Fibroblast of lung (primary cell): ENCODE measurements at regions not wholly inside any gene's neighbourhood (a gene's known extent, or its start where the extent isn't known, plus 50 kb on each side); places are given as distances from the start of the nearest gene placed in this dataset.
"Not testable (repeated sequence)": the region's sequence is repeated elsewhere in the genome, so short reads cannot be mapped to it uniquely, and the experiment has no call there.

ENCODE experiments used
- EZH2 ChIP-seq: IDR thresholded peaks from 2 replicates; pipeline ENCODE4 v1.5.1; 2012; ENCODE audit warnings: low read length, control low read depth, mild to moderate bottlenecking; ENCODE audit errors: missing control alignments
- TF ChIP-seq, protein P1 (sequence below), 2 donors: IDR thresholded peaks in 1 of 2; conservative IDR thresholded peaks in 1 of 2; 1 replicate in 1 of 2; 2 replicates in 1 of 2; pipeline ENCODE4 v1.5.1; 2011 to 2012; ENCODE audit warnings: low read length in 2 of 2, control low read depth in 1 of 2, inconsistent platforms in 1 of 2, low read depth in 1 of 2, mild to moderate bottlenecking in 1 of 2

DNA sequence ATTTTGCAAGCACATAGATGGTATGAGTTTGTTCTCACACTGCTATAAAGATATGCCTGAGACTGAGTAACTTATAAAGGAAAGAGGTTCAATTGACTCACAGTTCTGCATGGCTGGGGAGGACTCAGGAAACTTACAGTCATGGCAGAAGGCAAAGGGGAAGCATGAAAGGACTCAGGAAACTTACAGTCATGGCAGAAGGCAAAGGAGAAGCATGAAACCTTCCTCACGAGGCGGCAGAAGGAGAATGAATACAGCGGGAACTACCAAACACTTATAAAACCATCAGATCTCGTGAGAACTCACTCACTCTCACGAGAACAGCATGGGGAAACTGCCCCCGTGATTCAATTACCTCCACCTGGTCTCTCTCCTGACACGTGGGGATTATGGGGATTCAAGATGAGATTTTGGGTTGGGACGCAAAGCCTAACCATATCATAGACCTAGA, 101.9 kb upstream of the NCOR2 start:
- TF ChIP-seq, protein P1, sequence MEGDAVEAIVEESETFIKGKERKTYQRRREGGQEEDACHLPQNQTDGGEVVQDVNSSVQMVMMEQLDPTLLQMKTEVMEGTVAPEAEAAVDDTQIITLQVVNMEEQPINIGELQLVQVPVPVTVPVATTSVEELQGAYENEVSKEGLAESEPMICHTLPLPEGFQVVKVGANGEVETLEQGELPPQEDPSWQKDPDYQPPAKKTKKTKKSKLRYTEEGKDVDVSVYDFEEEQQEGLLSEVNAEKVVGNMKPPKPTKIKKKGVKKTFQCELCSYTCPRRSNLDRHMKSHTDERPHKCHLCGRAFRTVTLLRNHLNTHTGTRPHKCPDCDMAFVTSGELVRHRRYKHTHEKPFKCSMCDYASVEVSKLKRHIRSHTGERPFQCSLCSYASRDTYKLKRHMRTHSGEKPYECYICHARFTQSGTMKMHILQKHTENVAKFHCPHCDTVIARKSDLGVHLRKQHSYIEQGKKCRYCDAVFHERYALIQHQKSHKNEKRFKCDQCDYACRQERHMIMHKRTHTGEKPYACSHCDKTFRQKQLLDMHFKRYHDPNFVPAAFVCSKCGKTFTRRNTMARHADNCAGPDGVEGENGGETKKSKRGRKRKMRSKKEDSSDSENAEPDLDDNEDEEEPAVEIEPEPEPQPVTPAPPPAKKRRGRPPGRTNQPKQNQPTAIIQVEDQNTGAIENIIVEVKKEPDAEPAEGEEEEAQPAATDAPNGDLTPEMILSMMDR (conservative IDR thresholded peaks at IDR 0.05 in 1 of 2, IDR thresholded peaks at IDR 0.05 in 1 of 2; ENCODE audit: low read depth in 1 of 2, low read length in 2 of 2): not testable (repeated sequence)
- TF ChIP-seq EZH2: not testable (repeated sequence)
